ENCODE measurements at regions not wholly inside any gene's neighbourhood (a gene's known extent, or its start where the extent isn't known, plus 50 kb on each side); places are given as distances from the start of the nearest gene placed in this dataset.

DNA sequence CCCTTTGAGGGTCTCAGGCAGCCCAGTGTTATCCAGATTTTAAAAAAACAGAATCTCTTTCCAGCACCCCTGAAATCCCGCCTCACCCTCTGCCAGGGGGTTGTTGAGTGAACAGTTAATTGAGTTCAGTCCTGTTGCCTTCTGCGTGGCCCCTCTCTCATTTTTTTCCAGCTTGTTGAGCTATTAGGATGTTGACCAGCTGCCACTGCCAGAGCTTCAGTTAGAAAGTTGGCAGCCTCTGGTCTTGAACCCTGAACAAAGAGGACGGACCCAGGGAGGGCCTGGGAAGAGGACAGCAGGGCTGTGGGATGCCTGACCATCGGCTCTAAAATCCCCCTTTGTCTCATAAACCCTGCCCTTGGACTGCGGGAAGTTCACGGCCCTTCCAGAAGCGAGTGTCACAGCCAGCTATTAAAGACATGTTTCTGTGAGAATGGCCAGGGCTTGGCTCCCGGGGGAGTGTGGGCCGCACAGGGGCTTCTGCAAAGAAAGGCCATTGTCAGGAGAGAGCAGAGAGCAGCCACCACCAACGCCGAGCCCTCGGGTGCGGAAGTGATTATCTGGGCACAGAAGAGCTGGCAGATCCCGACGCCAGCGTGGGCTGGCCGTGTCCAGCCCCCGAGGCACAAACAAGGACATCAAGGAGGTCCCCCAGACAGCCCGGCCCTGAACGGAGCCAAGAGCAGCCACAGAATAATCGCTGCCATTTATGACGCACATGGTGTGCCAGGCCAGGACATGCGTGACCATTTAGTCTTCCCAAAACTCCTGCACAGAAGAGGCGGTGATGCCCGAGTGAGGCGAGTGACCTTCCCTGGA is 189.0 kb downstream of the ANKRD60 start:
- no peak for TF ChIP-seq EZH2 (IDR thresholded peaks at IDR 0.05; ENCODE audit: borderline replicate concordance, low read depth, low read length, severe bottlenecking)
- no peak for TF ChIP-seq MYC (IDR thresholded peaks at IDR 0.05; ENCODE audit: low read depth, low read length)
- TF ChIP-seq, protein P1, sequence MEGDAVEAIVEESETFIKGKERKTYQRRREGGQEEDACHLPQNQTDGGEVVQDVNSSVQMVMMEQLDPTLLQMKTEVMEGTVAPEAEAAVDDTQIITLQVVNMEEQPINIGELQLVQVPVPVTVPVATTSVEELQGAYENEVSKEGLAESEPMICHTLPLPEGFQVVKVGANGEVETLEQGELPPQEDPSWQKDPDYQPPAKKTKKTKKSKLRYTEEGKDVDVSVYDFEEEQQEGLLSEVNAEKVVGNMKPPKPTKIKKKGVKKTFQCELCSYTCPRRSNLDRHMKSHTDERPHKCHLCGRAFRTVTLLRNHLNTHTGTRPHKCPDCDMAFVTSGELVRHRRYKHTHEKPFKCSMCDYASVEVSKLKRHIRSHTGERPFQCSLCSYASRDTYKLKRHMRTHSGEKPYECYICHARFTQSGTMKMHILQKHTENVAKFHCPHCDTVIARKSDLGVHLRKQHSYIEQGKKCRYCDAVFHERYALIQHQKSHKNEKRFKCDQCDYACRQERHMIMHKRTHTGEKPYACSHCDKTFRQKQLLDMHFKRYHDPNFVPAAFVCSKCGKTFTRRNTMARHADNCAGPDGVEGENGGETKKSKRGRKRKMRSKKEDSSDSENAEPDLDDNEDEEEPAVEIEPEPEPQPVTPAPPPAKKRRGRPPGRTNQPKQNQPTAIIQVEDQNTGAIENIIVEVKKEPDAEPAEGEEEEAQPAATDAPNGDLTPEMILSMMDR (IDR thresholded peaks at IDR 0.05; ENCODE audit: extremely low read depth in 1 of 2, insufficient read depth in 1 of 2, low read depth in 1 of 2, low read length in 2 of 2): no peak
- TF ChIP-seq POLR2AphosphoS5 (IDR thresholded peaks at IDR 0.05; ENCODE audit: insufficient read depth, low read depth, low read length): no peak
- no peak for TF ChIP-seq GATA2 (IDR thresholded peaks at IDR 0.05; ENCODE audit: insufficient read depth, insufficient read length, low read depth, low read length)
- no peak for TF ChIP-seq JUN (IDR thresholded peaks at IDR 0.05; ENCODE audit: borderline replicate concordance, insufficient read depth, insufficient read length, low read depth)
- dilution Hi-C loops (cut with MboI; ENCODE audit: extremely low pct_ligation_motif_present, low sequenced_read_pairs): no loop called here
- no peaks in the 10 kb centered on the region for H3K9me1 ChIP-seq (replicated peaks; ENCODE audit: control insufficient read depth, extremely low read depth, insufficient read depth, low read length)
- FAIRE-seq (no peak), DNase-seq (ENCODE audit: low read depth, low spot score) (no peak)
- no peak overlapping the region for H2AFZ ChIP-seq (ENCODE audit: low read depth, low read length)
- no peak overlapping the region for H3K9ac ChIP-seq (replicated peaks; ENCODE audit: extremely low read depth, insufficient read depth, low read length)
- intact Hi-C loops (cut with micrococcal nuclease): no loop called here
- no peaks in the 10 kb centered on the region for H3K36me3 ChIP-seq (ENCODE audit: control insufficient read depth in 2 of 2, extremely low read depth in 1 of 2, insufficient read depth in 2 of 2, low read length in 2 of 2)
- H3K27me3 ChIP-seq (ENCODE audit: control insufficient read depth in 2 of 2, insufficient read depth in 2 of 2, low read length in 2 of 2): no peaks in the 10 kb centered on the region
- H4K20me1 ChIP-seq (replicated peaks; ENCODE audit: control insufficient read depth, extremely low read depth, insufficient read depth, low read length): no peaks in the 10 kb centered on the region
- BruUV-seq (replicated peaks): no TSS peak
- ChIA-PET POLR2A (no interaction called here), CTCF (interaction anchor here (1.0 kb wide), 1 partner anchor 48 kb away, joined by 3 read pairs; no protein-coding TSS in a partner anchor)
- H3K4me1 ChIP-seq (ENCODE audit: control insufficient read depth, extremely low read depth, insufficient read depth, low read length): no peaks in the 10 kb centered on the region
- no peaks in the 10 kb centered on the region for H3K9me3 ChIP-seq (replicated peaks; ENCODE audit: control insufficient read depth, insufficient read depth, low read length)
- H3K27ac ChIP-seq (ENCODE audit: insufficient read depth, low read depth, low read length): no peak overlapping the region
- no peak overlapping the region for H3K4me3 ChIP-seq (replicated peaks in 1 of 3; ENCODE audit: insufficient read depth in 1 of 3, low read depth in 1 of 3, low read length in 3 of 3)
- no peak overlapping the region for H3K4me2 ChIP-seq (ENCODE audit: insufficient read depth, low read length)
- no peaks in the 10 kb centered on the region for H3K79me2 ChIP-seq (ENCODE audit: control insufficient read depth, insufficient read depth, low read length)
